ENCODE measurements at regions not wholly inside any gene's neighbourhood (a gene's known extent, or its start where the extent isn't known, plus 50 kb on each side); places are given as distances from the start of the nearest gene placed in this dataset.

GRCh38 chr11:28735511-28735910, 627.3 kb downstream of the METTL15 start:
- H3K4me1 ChIP-seq (ENCODE audit: control insufficient read depth in 5 of 5, insufficient read depth in 5 of 5, low read length in 5 of 5), result no peaks in the 10 kb centered on the region
- no peaks in the 10 kb centered on the region for H3K9me3 ChIP-seq (ENCODE audit: control insufficient read depth in 5 of 5, low read length in 5 of 5)
- H3K27me3 ChIP-seq (ENCODE audit: control insufficient read depth in 5 of 5, insufficient read depth in 4 of 5, low read length in 5 of 5), result no peaks in the 10 kb centered on the region
- no peak overlapping the region for H3K27ac ChIP-seq (ENCODE audit: low read depth, low read length)
- no peak overlapping the region for H3K9ac ChIP-seq (ENCODE audit: low read length in 5 of 5)
- no peaks in the 10 kb centered on the region for H3K36me3 ChIP-seq (ENCODE audit: control insufficient read depth in 5 of 5, insufficient read depth in 5 of 5, low read length in 5 of 5)
- H3K4me3 ChIP-seq (ENCODE audit: low read depth in 1 of 5, low read length in 5 of 5), result no peak overlapping the region

- Histone ChIP-seq H3K4me1 (ENCODE audit: control insufficient read depth in 5 of 5, insufficient read depth in 5 of 5, low read length in 5 of 5) (no peaks in the 10 kb centered on the region), H3K27me3 (ENCODE audit: control insufficient read depth in 5 of 5, insufficient read depth in 4 of 5, low read length in 5 of 5) (no peaks in the 10 kb centered on the region), H3K27ac (ENCODE audit: low read depth, low read length) (no peak overlapping the region), H3K4me3 (ENCODE audit: low read depth in 1 of 5, low read length in 5 of 5) (no peak overlapping the region), H3K9me3 (ENCODE audit: control insufficient read depth in 5 of 5, low read length in 5 of 5) (no peaks in the 10 kb centered on the region), H3K36me3 (ENCODE audit: control insufficient read depth in 5 of 5, insufficient read depth in 5 of 5, low read length in 5 of 5) (no peaks in the 10 kb centered on the region), H3K9ac (ENCODE audit: low read length in 5 of 5) (no peak overlapping the region)
Measured at GRCh38 chr11:28730889-28731288, 622.7 kb downstream of the METTL15 start.

- H3K27me3 ChIP-seq (ENCODE audit: control insufficient read depth in 5 of 5, insufficient read depth in 4 of 5, low read length in 5 of 5), result no peaks in the 10 kb centered on the region
- H3K4me3 ChIP-seq (ENCODE audit: low read depth in 1 of 5, low read length in 5 of 5), result no peak overlapping the region
- H3K27ac ChIP-seq (ENCODE audit: low read depth, low read length), result no peak overlapping the region
- no peaks in the 10 kb centered on the region for H3K4me1 ChIP-seq (ENCODE audit: control insufficient read depth in 5 of 5, insufficient read depth in 5 of 5, low read length in 5 of 5)
- H3K36me3 ChIP-seq (ENCODE audit: control insufficient read depth in 5 of 5, insufficient read depth in 5 of 5, low read length in 5 of 5), result no peaks in the 10 kb centered on the region
- H3K9ac ChIP-seq (ENCODE audit: low read length in 5 of 5), result no peak overlapping the region
- no peaks in the 10 kb centered on the region for H3K9me3 ChIP-seq (ENCODE audit: control insufficient read depth in 5 of 5, low read length in 5 of 5)
Measured at GRCh38 chr11:28730336-28730735, 622.1 kb downstream of the METTL15 start.

- Histone ChIP-seq H3K4me1 (ENCODE audit: control insufficient read depth in 5 of 5, insufficient read depth in 5 of 5, low read length in 5 of 5) (no peaks in the 10 kb centered on the region), H3K27ac (ENCODE audit: low read depth, low read length) (no peak overlapping the region), H3K27me3 (ENCODE audit: control insufficient read depth in 5 of 5, insufficient read depth in 4 of 5, low read length in 5 of 5) (no peaks in the 10 kb centered on the region), H3K4me3 (ENCODE audit: low read depth in 1 of 5, low read length in 5 of 5) (no peak overlapping the region), H3K9ac (ENCODE audit: low read length in 5 of 5) (no peak overlapping the region), H3K36me3 (ENCODE audit: control insufficient read depth in 5 of 5, insufficient read depth in 5 of 5, low read length in 5 of 5) (no peaks in the 10 kb centered on the region), H3K9me3 (ENCODE audit: control insufficient read depth in 5 of 5, low read length in 5 of 5) (no peaks in the 10 kb centered on the region)
Measured at GRCh38 chr11:28729339-28729738, 621.2 kb downstream of the METTL15 start.

GRCh38 chr11:28728666-28729065, 620.5 kb downstream of the METTL15 start:
- H3K9ac ChIP-seq (ENCODE audit: low read length in 5 of 5), result no peak overlapping the region
- H3K36me3 ChIP-seq (ENCODE audit: control insufficient read depth in 5 of 5, insufficient read depth in 5 of 5, low read length in 5 of 5), result no peaks in the 10 kb centered on the region
- H3K4me1 ChIP-seq (ENCODE audit: control insufficient read depth in 5 of 5, insufficient read depth in 5 of 5, low read length in 5 of 5), result no peaks in the 10 kb centered on the region
- H3K27me3 ChIP-seq (ENCODE audit: control insufficient read depth in 5 of 5, insufficient read depth in 4 of 5, low read length in 5 of 5), result no peaks in the 10 kb centered on the region
- H3K4me3 ChIP-seq (ENCODE audit: low read depth in 1 of 5, low read length in 5 of 5), result no peak overlapping the region
- no peaks in the 10 kb centered on the region for H3K9me3 ChIP-seq (ENCODE audit: control insufficient read depth in 5 of 5, low read length in 5 of 5)
- no peak overlapping the region for H3K27ac ChIP-seq (ENCODE audit: low read depth, low read length)

- no peak overlapping the region for H3K27ac ChIP-seq (ENCODE audit: low read depth, low read length)
- no peak overlapping the region for H3K9ac ChIP-seq (ENCODE audit: low read length in 5 of 5)
- H3K9me3 ChIP-seq (ENCODE audit: control insufficient read depth in 5 of 5, low read length in 5 of 5), result no peaks in the 10 kb centered on the region
- no peak overlapping the region for H3K4me3 ChIP-seq (ENCODE audit: low read depth in 1 of 5, low read length in 5 of 5)
- H3K36me3 ChIP-seq (ENCODE audit: control insufficient read depth in 5 of 5, insufficient read depth in 5 of 5, low read length in 5 of 5), result no peaks in the 10 kb centered on the region
- H3K27me3 ChIP-seq (ENCODE audit: control insufficient read depth in 5 of 5, insufficient read depth in 4 of 5, low read length in 5 of 5), result no peaks in the 10 kb centered on the region
- no peaks in the 10 kb centered on the region for H3K4me1 ChIP-seq (ENCODE audit: control insufficient read depth in 5 of 5, insufficient read depth in 5 of 5, low read length in 5 of 5)
Measured at GRCh38 chr11:28727254-28727653, 619.1 kb downstream of the METTL15 start.

GRCh38 chr11:28726432-28726831, 618.2 kb downstream of the METTL15 start:
- Histone ChIP-seq H3K9ac (ENCODE audit: low read length in 5 of 5) (no peak overlapping the region), H3K9me3 (ENCODE audit: control insufficient read depth in 5 of 5, low read length in 5 of 5) (no peaks in the 10 kb centered on the region), H3K4me3 (ENCODE audit: low read depth in 1 of 5, low read length in 5 of 5) (no peak overlapping the region), H3K27ac (ENCODE audit: low read depth, low read length) (no peak overlapping the region), H3K4me1 (ENCODE audit: control insufficient read depth in 5 of 5, insufficient read depth in 5 of 5, low read length in 5 of 5) (no peaks in the 10 kb centered on the region), H3K36me3 (ENCODE audit: control insufficient read depth in 5 of 5, insufficient read depth in 5 of 5, low read length in 5 of 5) (no peaks in the 10 kb centered on the region), H3K27me3 (ENCODE audit: control insufficient read depth in 5 of 5, insufficient read depth in 4 of 5, low read length in 5 of 5) (no peaks in the 10 kb centered on the region)

GRCh38 chr11:28715726-28716125, 607.5 kb downstream of the METTL15 start:
- no peaks in the 10 kb centered on the region for H3K27me3 ChIP-seq (ENCODE audit: control insufficient read depth in 5 of 5, insufficient read depth in 4 of 5, low read length in 5 of 5)
- H3K4me3 ChIP-seq (ENCODE audit: low read depth in 1 of 5, low read length in 5 of 5), result no peak overlapping the region
- H3K27ac ChIP-seq (ENCODE audit: low read depth, low read length), result no peak overlapping the region
- H3K9me3 ChIP-seq (ENCODE audit: control insufficient read depth in 5 of 5, low read length in 5 of 5), result no peaks in the 10 kb centered on the region
- H3K4me1 ChIP-seq (ENCODE audit: control insufficient read depth in 5 of 5, insufficient read depth in 5 of 5, low read length in 5 of 5), result no peaks in the 10 kb centered on the region
- H3K36me3 ChIP-seq (ENCODE audit: control insufficient read depth in 5 of 5, insufficient read depth in 5 of 5, low read length in 5 of 5), result no peaks in the 10 kb centered on the region
- H3K9ac ChIP-seq (ENCODE audit: low read length in 5 of 5), result no peak overlapping the region

GRCh38 chr11:28713850-28714249, 605.7 kb downstream of the METTL15 start:
- no peaks in the 10 kb centered on the region for H3K27me3 ChIP-seq (ENCODE audit: control insufficient read depth in 5 of 5, insufficient read depth in 4 of 5, low read length in 5 of 5)
- H3K9ac ChIP-seq (ENCODE audit: low read length in 5 of 5), result no peak overlapping the region
- H3K4me1 ChIP-seq (ENCODE audit: control insufficient read depth in 5 of 5, insufficient read depth in 5 of 5, low read length in 5 of 5), result no peaks in the 10 kb centered on the region
- H3K27ac ChIP-seq (ENCODE audit: low read depth, low read length), result no peak overlapping the region
- H3K36me3 ChIP-seq (ENCODE audit: control insufficient read depth in 5 of 5, insufficient read depth in 5 of 5, low read length in 5 of 5), result no peaks in the 10 kb centered on the region
- H3K4me3 ChIP-seq (ENCODE audit: low read depth in 1 of 5, low read length in 5 of 5), result no peak overlapping the region
- H3K9me3 ChIP-seq (ENCODE audit: control insufficient read depth in 5 of 5, low read length in 5 of 5), result no peaks in the 10 kb centered on the region

- no peaks in the 10 kb centered on the region for H3K4me1 ChIP-seq (ENCODE audit: control insufficient read depth in 5 of 5, insufficient read depth in 5 of 5, low read length in 5 of 5)
- no peaks in the 10 kb centered on the region for H3K27me3 ChIP-seq (ENCODE audit: control insufficient read depth in 5 of 5, insufficient read depth in 4 of 5, low read length in 5 of 5)
- H3K27ac ChIP-seq (ENCODE audit: low read depth, low read length), result no peak overlapping the region
- H3K9me3 ChIP-seq (ENCODE audit: control insufficient read depth in 5 of 5, low read length in 5 of 5), result no peaks in the 10 kb centered on the region
- no peak overlapping the region for H3K9ac ChIP-seq (ENCODE audit: low read length in 5 of 5)
- no peaks in the 10 kb centered on the region for H3K36me3 ChIP-seq (ENCODE audit: control insufficient read depth in 5 of 5, insufficient read depth in 5 of 5, low read length in 5 of 5)
- H3K4me3 ChIP-seq (ENCODE audit: low read depth in 1 of 5, low read length in 5 of 5), result no peak overlapping the region
Measured at GRCh38 chr11:28708075-28708474, 599.9 kb downstream of the METTL15 start.

GRCh38 chr11:28704801-28705200, 596.6 kb downstream of the METTL15 start:
- Histone ChIP-seq H3K9me3 (ENCODE audit: control insufficient read depth in 5 of 5, low read length in 5 of 5) (no peaks in the 10 kb centered on the region), H3K36me3 (ENCODE audit: control insufficient read depth in 5 of 5, insufficient read depth in 5 of 5, low read length in 5 of 5) (no peaks in the 10 kb centered on the region), H3K27ac (ENCODE audit: low read depth, low read length) (no peak overlapping the region), H3K27me3 (ENCODE audit: control insufficient read depth in 5 of 5, insufficient read depth in 4 of 5, low read length in 5 of 5) (peaks cover 0 to 3% (median 0%) of the 10 kb centered on the region in 5 donors), H3K9ac (ENCODE audit: low read length in 5 of 5) (no peak overlapping the region), H3K4me3 (ENCODE audit: low read depth in 1 of 5, low read length in 5 of 5) (no peak overlapping the region), H3K4me1 (ENCODE audit: control insufficient read depth in 5 of 5, insufficient read depth in 5 of 5, low read length in 5 of 5) (no peaks in the 10 kb centered on the region)

Data from subcutaneous abdominal adipose tissue (tissue), 5 donors.